Mammary epithelial cell (primary cell): ENCODE measurements at regions not wholly inside any gene's neighbourhood (a gene's known extent, or its start where the extent isn't known, plus 50 kb on each side); places are given as distances from the start of the nearest gene placed in this dataset.

Experiments used
- EZH2 ChIP-seq: IDR thresholded peaks from 2 replicates; pipeline ENCODE4 v1.6.1; 2012; ENCODE audit warnings: low read length, inconsistent platforms, borderline replicate concordance
- TF ChIP-seq, protein P1 (sequence below), 2 donors: IDR thresholded peaks in 1 of 2; conservative IDR thresholded peaks in 1 of 2; 2 replicates each; pipeline ENCODE4 v1.5.1; 2011 to 2012; ENCODE audit warnings: inconsistent platforms in 2 of 2, low read length in 2 of 2, mild to moderate bottlenecking in 2 of 2, control low read depth in 1 of 2, low read depth in 1 of 2; ENCODE audit not compliant: insufficient read depth in 1 of 2; ENCODE audit errors: extremely low read depth in 1 of 2

DNA sequence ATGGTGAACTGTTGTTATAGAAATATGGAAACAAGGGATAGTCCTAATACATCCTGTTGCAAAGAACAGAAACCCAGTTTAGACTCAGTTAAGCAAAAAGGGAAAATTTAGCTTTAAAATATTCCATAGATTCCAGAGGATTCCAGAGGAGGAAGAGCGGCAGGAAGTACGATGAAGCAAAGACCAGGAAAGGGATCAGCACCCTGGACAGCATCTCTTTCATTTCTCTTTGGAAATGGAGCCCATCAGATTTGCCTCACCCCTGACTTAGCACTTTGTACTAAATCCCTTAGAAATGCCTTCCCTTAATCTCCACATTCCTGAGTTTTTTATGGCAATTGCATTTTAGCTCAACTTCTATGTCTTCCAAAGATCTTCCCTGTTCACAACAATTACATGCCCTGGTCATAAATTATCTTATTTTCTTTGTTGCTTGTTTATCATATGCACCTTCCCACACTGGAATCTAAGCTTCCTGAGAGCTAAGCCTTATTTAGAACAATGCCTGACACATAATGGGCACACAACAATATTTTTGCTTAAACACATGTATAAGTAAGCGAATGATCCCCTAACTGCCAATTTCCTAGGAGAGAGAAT is 150.0 kb upstream of the RBFOX1 start:
- TF ChIP-seq, protein P1, sequence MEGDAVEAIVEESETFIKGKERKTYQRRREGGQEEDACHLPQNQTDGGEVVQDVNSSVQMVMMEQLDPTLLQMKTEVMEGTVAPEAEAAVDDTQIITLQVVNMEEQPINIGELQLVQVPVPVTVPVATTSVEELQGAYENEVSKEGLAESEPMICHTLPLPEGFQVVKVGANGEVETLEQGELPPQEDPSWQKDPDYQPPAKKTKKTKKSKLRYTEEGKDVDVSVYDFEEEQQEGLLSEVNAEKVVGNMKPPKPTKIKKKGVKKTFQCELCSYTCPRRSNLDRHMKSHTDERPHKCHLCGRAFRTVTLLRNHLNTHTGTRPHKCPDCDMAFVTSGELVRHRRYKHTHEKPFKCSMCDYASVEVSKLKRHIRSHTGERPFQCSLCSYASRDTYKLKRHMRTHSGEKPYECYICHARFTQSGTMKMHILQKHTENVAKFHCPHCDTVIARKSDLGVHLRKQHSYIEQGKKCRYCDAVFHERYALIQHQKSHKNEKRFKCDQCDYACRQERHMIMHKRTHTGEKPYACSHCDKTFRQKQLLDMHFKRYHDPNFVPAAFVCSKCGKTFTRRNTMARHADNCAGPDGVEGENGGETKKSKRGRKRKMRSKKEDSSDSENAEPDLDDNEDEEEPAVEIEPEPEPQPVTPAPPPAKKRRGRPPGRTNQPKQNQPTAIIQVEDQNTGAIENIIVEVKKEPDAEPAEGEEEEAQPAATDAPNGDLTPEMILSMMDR (conservative IDR thresholded peaks at IDR 0.05 in 1 of 2, IDR thresholded peaks at IDR 0.05 in 1 of 2; ENCODE audit: extremely low read depth in 1 of 2, insufficient read depth in 1 of 2, low read depth in 1 of 2, low read length in 2 of 2), result no peak
- no peak for TF ChIP-seq EZH2
